SKM-1 (cell line): ENCODE measurements at regions not wholly inside any gene's neighbourhood (a gene's known extent, or its start where the extent isn't known, plus 50 kb on each side); places are given as distances from the start of the nearest gene placed in this dataset.
"Not testable (repeated sequence)": the region's sequence is repeated elsewhere in the genome, so short reads cannot be mapped to it uniquely, and the experiment has no call there.

Source experiments
- DNase-seq: peaks from one replicate; lab custom pipeline; 2025; ENCODE audit not compliant: unreplicated experiment; lab: John Stamatoyannopoulos, UW

- no peak for DNase-seq
These were observed 50.0 kb upstream of the RASGRP1 start for GRCh38 chr15:38614621-38615020.

- DNase-seq = no peak
These were observed 53.2 kb upstream of the RASGRP1 start for GRCh38 chr15:38617831-38618230.

GRCh38 chr15:38618242-38618955, 53.8 kb upstream of the RASGRP1 start:
- DNase-seq = no peak

DNA sequence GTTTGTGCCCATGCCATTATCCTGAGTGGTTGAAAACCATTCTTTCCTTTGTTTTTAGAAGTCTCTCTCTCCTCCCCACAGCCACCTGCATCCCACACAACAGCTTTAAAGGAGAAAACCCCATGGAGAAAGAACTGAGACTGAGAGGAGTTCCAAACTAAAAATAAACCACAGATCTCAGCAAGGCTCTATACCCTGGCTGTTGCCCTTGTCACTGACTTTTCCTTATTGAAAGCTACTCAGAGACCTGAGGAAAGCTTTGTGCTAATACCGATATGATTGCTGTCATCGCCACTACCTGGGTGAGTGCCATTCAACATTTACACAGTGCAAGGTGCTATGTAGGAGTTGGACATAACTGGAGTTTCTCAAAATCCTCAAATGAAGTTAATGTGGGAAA, 55.5 kb upstream of the RASGRP1 start:
- no peak for DNase-seq

DNA sequence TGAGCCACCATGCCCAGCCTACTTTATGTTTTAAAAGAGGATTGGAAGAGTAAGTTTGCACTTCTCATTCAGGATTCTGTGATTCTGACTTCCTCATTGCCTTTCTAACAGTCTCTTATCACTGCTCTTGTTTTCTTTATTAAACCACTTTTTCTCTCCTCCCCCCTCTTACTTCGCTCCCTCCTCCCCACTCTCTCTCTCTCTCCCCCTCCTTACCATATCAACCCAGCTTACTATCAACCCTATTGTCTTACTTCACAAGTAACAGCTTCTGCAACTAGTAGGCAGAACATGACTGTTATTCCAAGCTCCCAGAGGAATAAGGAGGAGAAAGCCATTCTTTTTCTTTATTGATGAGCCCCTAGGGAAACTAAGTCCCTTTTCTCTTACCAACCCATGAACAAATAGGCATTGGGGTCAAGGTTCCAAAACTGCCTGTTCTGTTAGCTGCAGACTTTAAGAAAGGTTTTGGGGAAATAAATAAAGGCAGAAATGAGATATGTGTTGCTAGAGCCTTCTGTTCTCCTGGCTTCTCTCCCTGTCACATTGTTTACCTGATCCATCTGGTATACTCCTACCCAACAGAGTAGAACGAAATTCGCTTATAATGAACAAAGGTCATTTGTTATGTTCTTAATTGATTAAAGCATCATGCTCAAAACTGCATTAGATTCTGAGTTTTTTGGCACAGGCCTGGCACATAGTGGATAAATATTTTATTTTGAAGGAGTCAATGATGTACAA, 56.4 kb upstream of the RASGRP1 start:
- DNase-seq = no peak

- no peak for DNase-seq
These were observed 57.7 kb upstream of the RASGRP1 start for GRCh38 chr15:38622304-38622703.

DNA sequence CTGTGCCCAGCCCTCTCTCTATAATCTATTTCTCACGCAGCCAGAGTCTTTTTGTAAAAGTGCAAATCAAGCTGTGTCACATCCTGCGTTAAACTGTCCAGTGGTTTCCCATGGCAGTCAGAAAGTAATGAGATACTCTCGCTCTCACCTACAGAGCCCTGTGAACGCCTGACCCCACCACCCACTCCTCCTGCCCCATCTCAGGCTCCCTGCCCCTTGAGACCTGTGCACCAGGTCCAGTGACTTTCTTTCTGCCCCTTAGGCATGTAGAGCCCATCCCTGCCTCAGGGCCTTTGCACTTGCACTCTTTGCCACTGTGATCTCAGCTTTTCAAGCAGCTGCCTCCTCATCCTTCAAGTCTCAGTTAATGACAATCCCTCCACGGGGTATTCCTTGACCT, 58.3 kb upstream of the RASGRP1 start:
- DNase-seq = no peak

- no peak for DNase-seq
These were observed 59.1 kb upstream of the RASGRP1 start for GRCh38 chr15:38623744-38624143.

GRCh38 chr15:38624244-38625205, 59.9 kb upstream of the RASGRP1 start:
- DNase-seq = no peak

DNA sequence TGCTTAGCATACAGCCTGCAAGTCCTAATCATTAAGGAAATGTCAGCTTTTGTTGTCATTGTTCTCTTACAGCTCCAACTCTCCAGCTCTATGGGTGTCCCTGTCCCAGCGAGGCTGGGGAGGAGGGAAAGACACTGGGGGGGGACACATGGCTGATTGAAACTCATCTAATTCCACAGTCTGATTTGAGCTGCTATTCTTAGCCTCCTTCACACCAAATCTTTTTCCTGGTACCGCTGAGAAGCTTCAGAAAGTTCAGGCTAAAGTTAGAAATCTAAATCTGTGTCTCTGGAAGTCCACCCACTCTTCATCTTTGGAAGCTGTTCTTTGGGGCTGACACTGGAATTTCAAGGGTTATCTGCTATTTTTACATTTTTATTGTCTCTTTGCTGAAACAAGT, 61.3 kb upstream of the RASGRP1 start:
- DNase-seq = no peak

DNA sequence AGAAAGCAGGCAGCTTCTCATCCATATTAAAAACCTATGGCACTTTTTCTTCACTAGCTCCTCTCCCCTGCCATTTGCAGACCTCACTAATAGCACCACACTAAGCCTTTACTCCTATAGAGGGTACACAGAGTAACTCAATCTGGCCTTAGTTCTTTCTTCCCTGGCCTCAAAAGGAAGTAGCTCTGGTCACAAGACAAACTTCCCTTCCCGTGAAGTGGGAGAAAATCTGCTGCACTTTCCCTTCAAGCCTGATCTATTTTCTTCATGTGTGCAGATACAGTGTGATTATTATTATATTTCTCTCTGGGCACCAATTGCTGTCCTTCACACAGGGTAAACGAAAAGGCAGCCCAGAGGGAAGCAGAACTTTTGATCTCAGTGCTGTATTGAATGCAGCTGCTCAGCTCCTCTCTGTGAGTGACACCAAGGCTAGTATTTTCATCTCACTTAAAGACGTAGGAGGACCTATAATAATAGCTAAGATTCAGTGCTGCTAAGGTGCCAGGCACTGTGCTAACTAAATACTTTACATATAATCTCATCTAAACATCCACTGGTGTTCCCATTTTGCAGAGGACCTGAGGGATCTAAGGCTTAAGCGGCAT, 61.9 kb upstream of the RASGRP1 start:
- no peak for DNase-seq

GRCh38 chr15:38627689-38628277, 63.2 kb upstream of the RASGRP1 start:
- no peak for DNase-seq

- no peak for DNase-seq
These were observed 66.8 kb upstream of the RASGRP1 start for GRCh38 chr15:38631119-38632075.

DNA sequence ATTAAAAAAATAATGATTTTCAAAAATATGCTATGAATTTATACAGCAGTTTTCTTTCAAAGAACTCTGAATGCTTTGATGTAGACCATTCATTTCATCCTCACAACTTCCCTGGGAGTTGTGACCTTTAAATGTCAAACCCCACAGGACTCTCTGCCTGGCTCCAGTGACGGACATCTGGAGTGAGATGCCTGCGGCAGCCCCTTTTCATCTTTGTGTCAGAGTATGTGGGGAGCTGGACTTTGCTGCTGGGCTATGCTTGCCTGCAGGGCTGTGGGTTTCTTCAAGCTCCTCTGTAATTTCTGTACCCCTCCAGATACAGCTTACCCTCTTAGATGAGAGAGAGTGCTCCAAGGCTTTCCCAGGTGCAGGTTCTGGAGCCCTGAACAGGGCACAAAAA, 70.6 kb upstream of the RASGRP1 start:
- no peak for DNase-seq

DNA sequence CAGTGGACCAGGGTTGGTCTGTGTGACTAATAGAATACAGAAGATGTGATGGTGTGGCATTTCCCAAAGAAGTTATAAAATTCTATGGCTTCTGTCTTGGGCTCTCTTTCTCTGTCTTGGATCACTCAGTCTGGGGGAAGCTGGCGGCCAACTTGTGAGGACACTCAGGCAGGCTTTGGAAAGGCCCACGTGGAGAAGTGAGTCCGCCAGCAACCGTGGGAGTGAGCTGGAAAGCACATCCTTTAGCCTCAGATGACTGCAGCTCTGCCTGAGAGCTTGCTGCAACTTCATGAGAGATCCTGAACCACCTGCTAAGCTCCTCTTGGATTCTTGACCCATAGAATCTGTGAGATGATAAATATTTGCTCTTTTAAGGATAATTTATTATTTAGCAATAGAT, 72.0 kb upstream of the RASGRP1 start:
- no peak for DNase-seq

GRCh38 chr15:38638126-38638525, 73.5 kb upstream of the RASGRP1 start:
- DNase-seq = no peak

DNA sequence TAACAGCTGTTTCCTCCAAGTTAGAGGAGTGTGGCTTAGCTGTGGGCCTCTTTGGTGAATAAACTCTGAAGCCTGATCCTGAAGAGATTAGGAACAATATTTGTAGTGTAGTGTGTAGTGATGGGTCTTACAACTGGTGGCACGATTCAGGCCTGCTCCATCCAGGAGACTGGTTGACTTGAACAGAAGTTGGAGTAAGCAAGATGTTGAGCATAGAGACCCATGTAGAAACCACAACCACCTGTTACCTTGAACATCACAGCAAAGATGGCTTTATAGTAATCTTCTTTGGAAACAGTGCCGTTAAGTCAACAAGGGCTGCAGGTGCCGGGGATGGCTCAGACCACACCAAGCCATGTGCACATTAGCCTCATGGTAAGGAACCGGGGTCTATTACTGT, 74.2 kb upstream of the RASGRP1 start:
- no peak for DNase-seq

- no peak for DNase-seq
These were observed 78.2 kb upstream of the RASGRP1 start for GRCh38 chr15:38642689-38643270.

DNA sequence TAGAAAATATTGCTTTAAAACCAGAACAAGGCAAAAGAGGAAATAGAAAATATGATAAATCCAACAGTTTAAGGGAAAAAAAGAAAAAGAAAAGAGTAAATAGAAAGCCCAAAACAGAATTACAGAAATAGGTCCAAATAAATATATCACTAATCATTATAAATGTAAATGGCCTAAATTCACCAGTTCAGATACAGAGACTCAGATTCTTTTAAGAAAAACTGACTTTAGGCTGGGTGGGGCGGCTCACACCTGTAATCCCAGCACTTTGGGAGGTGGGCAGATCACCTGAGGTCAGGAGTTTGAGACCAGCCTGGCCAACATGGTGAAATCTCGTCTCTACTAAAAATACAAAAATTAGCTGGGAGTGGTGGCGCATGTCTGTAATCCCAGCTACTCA, 79.7 kb upstream of the RASGRP1 start:
- not testable (repeated sequence) for DNase-seq
